Large intestine (tissue), 3 donors: ENCODE measurements at regions not wholly inside any gene's neighbourhood (a gene's known extent, or its start where the extent isn't known, plus 50 kb on each side); places are given as distances from the start of the nearest gene placed in this dataset.

ENCODE experiments used
- DNase-seq, 2 donors: peaks; one replicate each; pipeline versions ENCODE4 v3.0.0 to v3.0.0-alpha.2; 2013
- H3K27ac ChIP-seq: one replicate; pipeline ENCODE4 v1.5.1; 2013; ENCODE audit warnings: low read length
- H3K27me3 ChIP-seq: 2 replicates; pipeline ENCODE4 v1.6.1; 2013; ENCODE audit warnings: low read length; ENCODE audit not compliant: control insufficient read depth, insufficient read depth
- H3K36me3 ChIP-seq: 2 replicates; pipeline ENCODE4 v1.6.1; 2013; ENCODE audit warnings: low read length; ENCODE audit not compliant: control insufficient read depth, insufficient read depth
- H3K4me1 ChIP-seq: one replicate; pipeline ENCODE4 v1.6.1; 2013; ENCODE audit warnings: low read length; ENCODE audit not compliant: control insufficient read depth, insufficient read depth
- H3K4me3 ChIP-seq: one replicate; pipeline ENCODE4 v1.5.1; 2013; ENCODE audit warnings: low read length
- H3K9me3 ChIP-seq: one replicate; pipeline ENCODE4 v1.6.1; 2013; ENCODE audit warnings: mild to moderate bottlenecking, low read depth, low read length, moderate library complexity; ENCODE audit not compliant: control insufficient read depth
- WGBS: methylation state at CpG from one replicate; pipeline ENCODE4 v1.1.5; 2013; ENCODE audit warnings: low lambda C conversion rate; ENCODE audit not compliant: insufficient coverage; 5-methylcytosine and 5-hydroxymethylcytosine counted together

- WGBS, result no CpG with 5 or more reads among the region's 6 CpGs
- no peaks in the 10 kb centered on the region for H3K9me3 ChIP-seq
- no peak overlapping the region for H3K4me3 ChIP-seq
Observed at GRCh38 chr9:121550041-121550440, 50.4 kb upstream of the GGTA1 start.

GRCh38 chr9:121550569-121551512 is 51.2 kb upstream of the GGTA1 start:
- H3K4me1 ChIP-seq, result peaks cover 5% of the 10 kb centered on the region
- H3K27me3 ChIP-seq, result peaks cover 6% of the 10 kb centered on the region
- no peaks in the 10 kb centered on the region for H3K36me3 ChIP-seq
- peak; percentile 61 to 69 for DNase-seq
- no peaks in the 10 kb centered on the region for H3K9me3 ChIP-seq
- H3K27ac ChIP-seq, result no peak overlapping the region
- H3K4me3 ChIP-seq, result peak overlapping the region; percentile 42
- WGBS, result no CpG with 5 or more reads among the region's 40 CpGs

More at GRCh38 chr9:121550041-121550440, 50.4 kb upstream of the GGTA1 start:
- no peak for DNase-seq
- H3K27me3 ChIP-seq, result peaks cover 6% of the 10 kb centered on the region
- H3K4me1 ChIP-seq, result peaks cover 5% of the 10 kb centered on the region
- no peak overlapping the region for H3K27ac ChIP-seq
- H3K36me3 ChIP-seq, result no peaks in the 10 kb centered on the region

GRCh38 chr9:121551985-121552753 is 52.5 kb upstream of the GGTA1 start:
- no peak for DNase-seq
- Histone ChIP-seq H3K27me3 (peaks cover 6% of the 10 kb centered on the region), H3K4me1 (peaks cover 5% of the 10 kb centered on the region), H3K27ac (no peak overlapping the region), H3K9me3 (no peaks in the 10 kb centered on the region), H3K4me3 (no peak overlapping the region), H3K36me3 (no peaks in the 10 kb centered on the region)
- no CpG with 5 or more reads among the region's 9 CpGs for WGBS

- Histone ChIP-seq H3K4me1 (peaks cover 5% of the 10 kb centered on the region), H3K36me3 (no peaks in the 10 kb centered on the region), H3K27me3 (peaks cover 4% of the 10 kb centered on the region), H3K27ac (no peak overlapping the region), H3K4me3 (no peak overlapping the region), H3K9me3 (no peaks in the 10 kb centered on the region)
- DNase-seq, result no peak
- WGBS, result 100% methylated on average over 2 of the region's 3 CpGs
Observed at GRCh38 chr9:121556082-121556481, 56.4 kb upstream of the GGTA1 start.

GRCh38 chr9:121556580-121556979 is 56.9 kb upstream of the GGTA1 start:
- Histone ChIP-seq H3K4me1 (peaks cover 5% of the 10 kb centered on the region), H3K27ac (no peak overlapping the region), H3K9me3 (no peaks in the 10 kb centered on the region), H3K27me3 (peaks cover 2% of the 10 kb centered on the region), H3K36me3 (no peaks in the 10 kb centered on the region), H3K4me3 (no peak overlapping the region)
- no peak for DNase-seq
- no CpG with 5 or more reads among the region's 5 CpGs for WGBS

- Histone ChIP-seq H3K4me3 (no peak overlapping the region), H3K4me1 (peaks cover 5% of the 10 kb centered on the region), H3K27me3 (peaks cover 2% of the 10 kb centered on the region), H3K27ac (peak overlapping the region; percentile 61), H3K36me3 (no peaks in the 10 kb centered on the region), H3K9me3 (no peaks in the 10 kb centered on the region)
- WGBS, result 40% methylated on average over 1 of the region's 15 CpGs
- peak; percentile 52 to 65 for DNase-seq
Observed at GRCh38 chr9:121557581-121558447, 58.2 kb upstream of the GGTA1 start.

- peak overlapping the region; percentile 32 for H3K27ac ChIP-seq
- WGBS, result no CpG with 5 or more reads among the region's 7 CpGs
- H3K9me3 ChIP-seq, result no peaks in the 10 kb centered on the region
- no peak for DNase-seq
- no peak overlapping the region for H3K4me3 ChIP-seq
- peaks cover 2% of the 10 kb centered on the region for H3K27me3 ChIP-seq
- peaks cover 5% of the 10 kb centered on the region for H3K4me1 ChIP-seq
- H3K36me3 ChIP-seq, result no peaks in the 10 kb centered on the region
Observed at GRCh38 chr9:121558473-121558872, 58.8 kb upstream of the GGTA1 start.

- Histone ChIP-seq H3K27me3 (peaks cover 2% of the 10 kb centered on the region), H3K27ac (no peak overlapping the region), H3K4me3 (no peak overlapping the region), H3K4me1 (peaks cover 5% of the 10 kb centered on the region), H3K36me3 (no peaks in the 10 kb centered on the region), H3K9me3 (no peaks in the 10 kb centered on the region)
- no CpG with 5 or more reads among the region's 7 CpGs for WGBS
- DNase-seq, result no peak
Observed at GRCh38 chr9:121559183-121559582, 59.5 kb upstream of the GGTA1 start.

- H3K4me3 ChIP-seq, result no peak overlapping the region
- DNase-seq, result no peak
- WGBS, result no CpG with 5 or more reads among the region's 11 CpGs
- no peaks in the 10 kb centered on the region for H3K9me3 ChIP-seq
- H3K36me3 ChIP-seq, result no peaks in the 10 kb centered on the region
- peaks cover 5% of the 10 kb centered on the region for H3K4me1 ChIP-seq
- H3K27ac ChIP-seq, result no peak overlapping the region
- peaks cover 2% of the 10 kb centered on the region for H3K27me3 ChIP-seq
Observed at GRCh38 chr9:121560921-121561320, 61.3 kb upstream of the GGTA1 start.
